HepG2 (cell line): ENCODE measurements at regions not wholly inside any gene's neighbourhood (a gene's known extent, or its start where the extent isn't known, plus 50 kb on each side); places are given as distances from the start of the nearest gene placed in this dataset.

Experiments
- CTCF ChIP-seq: sonication (generic); formaldehyde crosslinking; IDR thresholded peaks from 2 replicates; pipeline ENCODE4 v1.5.0; 2020; ENCODE audit warnings: mild to moderate bottlenecking, missing genetic modification reagents, moderate library complexity
- ZNF24 ChIP-seq: fragments of 450-650 bp; IDR thresholded peaks from 2 replicates; pipeline ENCODE4 v1.6.1; 2017; ENCODE audit warnings: antibody characterized with exemption, mild to moderate bottlenecking

GRCh38 chrY:21254476-21254875 lies 256.7 kb upstream of the RBMY1B start:
- TF ChIP-seq CTCF (CRISPR knock-in tag) (no peak), ZNF24 (no peak)
